NB4 (cell line): ENCODE measurements at regions not wholly inside any gene's neighbourhood (a gene's known extent, or its start where the extent isn't known, plus 50 kb on each side); places are given as distances from the start of the nearest gene placed in this dataset.

ENCODE experiments used
- DNase-seq: peaks from one replicate; pipeline ENCODE4 v3.0.0; 2010; ENCODE audit warnings: low read depth
- H3K4me3 ChIP-seq: one replicate; pipeline ENCODE4 v1.5.1; 2011; ENCODE audit warnings: mild to moderate bottlenecking, low read depth, low read length, moderate library complexity
- MAX ChIP-seq: IDR thresholded peaks from 2 replicates; pipeline ENCODE4 v1.6.1; 2011; ENCODE audit warnings: low read depth, low read length
- MYC ChIP-seq: IDR thresholded peaks from 2 replicates; pipeline ENCODE4 v1.6.1; 2011; ENCODE audit warnings: low read depth, low read length
- POLR2A ChIP-seq: IDR thresholded peaks from 2 replicates; pipeline ENCODE4 v1.6.1; 2011; ENCODE audit warnings: mild to moderate bottlenecking; ENCODE audit not compliant: insufficient read length; ENCODE audit errors: extremely low read depth
- TF ChIP-seq, protein P1 (sequence below): IDR thresholded peaks from one replicate; pipeline ENCODE4 v1.5.1; 2012; ENCODE audit warnings: low read depth, low read length

DNA sequence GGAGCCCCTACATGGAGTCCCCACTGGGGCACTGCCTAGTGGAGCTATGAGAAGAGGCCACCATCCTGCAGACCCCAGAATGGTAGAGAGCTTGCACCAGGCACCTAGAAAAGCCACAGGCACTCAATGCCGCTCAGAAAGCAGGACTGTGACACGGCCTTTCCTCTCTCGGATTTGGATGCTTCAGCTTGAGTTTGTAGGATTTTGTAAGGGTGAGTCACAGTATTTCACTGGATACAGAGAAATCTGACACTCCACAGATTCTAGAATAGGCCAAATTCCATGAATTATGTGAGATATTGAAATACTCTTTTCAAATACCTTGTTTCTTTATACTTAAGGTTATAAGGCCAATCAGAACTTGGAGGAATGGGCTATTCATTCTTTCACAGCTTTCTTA lies 424.5 kb downstream of the HTR1B start:
- TF ChIP-seq POLR2A (no peak), MYC (no peak), MAX (no peak)
- TF ChIP-seq, protein P1, sequence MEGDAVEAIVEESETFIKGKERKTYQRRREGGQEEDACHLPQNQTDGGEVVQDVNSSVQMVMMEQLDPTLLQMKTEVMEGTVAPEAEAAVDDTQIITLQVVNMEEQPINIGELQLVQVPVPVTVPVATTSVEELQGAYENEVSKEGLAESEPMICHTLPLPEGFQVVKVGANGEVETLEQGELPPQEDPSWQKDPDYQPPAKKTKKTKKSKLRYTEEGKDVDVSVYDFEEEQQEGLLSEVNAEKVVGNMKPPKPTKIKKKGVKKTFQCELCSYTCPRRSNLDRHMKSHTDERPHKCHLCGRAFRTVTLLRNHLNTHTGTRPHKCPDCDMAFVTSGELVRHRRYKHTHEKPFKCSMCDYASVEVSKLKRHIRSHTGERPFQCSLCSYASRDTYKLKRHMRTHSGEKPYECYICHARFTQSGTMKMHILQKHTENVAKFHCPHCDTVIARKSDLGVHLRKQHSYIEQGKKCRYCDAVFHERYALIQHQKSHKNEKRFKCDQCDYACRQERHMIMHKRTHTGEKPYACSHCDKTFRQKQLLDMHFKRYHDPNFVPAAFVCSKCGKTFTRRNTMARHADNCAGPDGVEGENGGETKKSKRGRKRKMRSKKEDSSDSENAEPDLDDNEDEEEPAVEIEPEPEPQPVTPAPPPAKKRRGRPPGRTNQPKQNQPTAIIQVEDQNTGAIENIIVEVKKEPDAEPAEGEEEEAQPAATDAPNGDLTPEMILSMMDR: no peak
- no peak for DNase-seq
- no peak overlapping the region for H3K4me3 ChIP-seq

DNA sequence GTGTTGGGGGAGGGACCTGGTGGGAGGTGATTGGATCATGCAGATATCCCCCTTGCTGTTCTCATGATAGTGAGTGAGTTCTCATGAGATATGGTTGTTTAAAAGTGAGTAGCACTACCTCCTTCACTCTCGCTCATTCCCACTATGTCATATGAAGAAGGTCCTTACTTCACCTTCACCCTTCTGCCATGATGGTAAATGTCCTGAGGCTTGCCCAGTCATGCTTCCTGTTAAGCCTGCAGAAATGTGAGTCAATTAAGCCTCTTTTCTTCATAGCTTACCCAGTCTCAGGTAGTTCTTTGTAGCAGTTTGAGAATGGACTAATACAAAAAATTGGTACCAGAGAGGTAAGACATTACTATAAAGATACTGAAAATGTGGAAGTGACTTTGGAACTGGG lies 425.9 kb downstream of the HTR1B start:
- DNase-seq: no peak
- H3K4me3 ChIP-seq: no peak overlapping the region
- TF ChIP-seq, protein P1: no peak
- TF ChIP-seq MAX: no peak
- no peak for TF ChIP-seq MYC
- no peak for TF ChIP-seq POLR2A

DNA sequence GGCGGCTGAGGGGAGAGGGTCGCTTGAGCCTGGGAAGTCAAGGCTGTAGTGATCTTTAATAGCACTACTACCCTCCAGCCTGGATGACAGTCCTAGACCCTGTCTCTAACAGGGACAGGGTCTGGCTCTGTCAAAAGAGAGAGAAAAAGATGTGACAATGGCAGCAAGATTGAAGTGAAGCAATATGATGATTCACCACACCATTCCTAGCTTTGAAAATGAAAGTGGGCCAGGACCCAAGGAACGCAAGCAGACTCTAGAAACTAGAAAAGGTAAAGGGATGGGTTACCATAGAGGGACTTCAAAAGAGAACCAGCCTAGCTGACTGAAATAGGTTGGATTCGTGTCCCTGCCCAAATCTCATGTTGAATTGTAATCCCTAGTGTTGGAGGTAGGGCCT lies 426.9 kb downstream of the HTR1B start:
- no peak for DNase-seq
- TF ChIP-seq MAX: no peak
- no peak for TF ChIP-seq POLR2A
- TF ChIP-seq, protein P1: no peak
- no peak for TF ChIP-seq MYC

GRCh38 chr6:77034161-77034560 lies 429.1 kb downstream of the HTR1B start:
- H3K4me3 ChIP-seq: no peak overlapping the region
- TF ChIP-seq MAX (no peak), MYC (no peak), POLR2A (no peak)
- TF ChIP-seq, protein P1: no peak
- DNase-seq: no peak

More for the DNA sequence above, 426.9 kb downstream of the HTR1B start:
- no peak overlapping the region for H3K4me3 ChIP-seq

- TF ChIP-seq MYC (no peak), MAX (no peak), POLR2A (no peak)
- TF ChIP-seq, protein P1: no peak
- no peak overlapping the region for H3K4me3 ChIP-seq
- DNase-seq: no peak
Observed at GRCh38 chr6:77030929-77031674, 432.2 kb downstream of the HTR1B start.
